Keratinocyte (primary cell): ENCODE measurements at regions not wholly inside any gene's neighbourhood (a gene's known extent, or its start where the extent isn't known, plus 50 kb on each side); places are given as distances from the start of the nearest gene placed in this dataset.

Experiments used
- EZH2 ChIP-seq: IDR thresholded peaks from one replicate; pipeline ENCODE4 v1.6.1; 2012; ENCODE audit warnings: inconsistent platforms, mild to moderate bottlenecking, low read length, moderate library complexity
- TF ChIP-seq, protein P1 (sequence below), 3 experiments: IDR thresholded peaks in 1 of 3; conservative IDR thresholded peaks in 1 of 3; optimal IDR thresholded peaks in 1 of 3; 2 replicates in 2 of 3; 3 replicates in 1 of 3; pipeline versions ENCODE3 to v1.5.1; 2011; ENCODE audit warnings: low read length in 3 of 3, mild to moderate bottlenecking in 3 of 3, moderate library complexity in 2 of 3, control low read depth in 1 of 3, inconsistent platforms in 1 of 3; ENCODE audit not compliant: insufficient read depth in 2 of 3; ENCODE audit errors: extremely low read depth in 1 of 3

DNA sequence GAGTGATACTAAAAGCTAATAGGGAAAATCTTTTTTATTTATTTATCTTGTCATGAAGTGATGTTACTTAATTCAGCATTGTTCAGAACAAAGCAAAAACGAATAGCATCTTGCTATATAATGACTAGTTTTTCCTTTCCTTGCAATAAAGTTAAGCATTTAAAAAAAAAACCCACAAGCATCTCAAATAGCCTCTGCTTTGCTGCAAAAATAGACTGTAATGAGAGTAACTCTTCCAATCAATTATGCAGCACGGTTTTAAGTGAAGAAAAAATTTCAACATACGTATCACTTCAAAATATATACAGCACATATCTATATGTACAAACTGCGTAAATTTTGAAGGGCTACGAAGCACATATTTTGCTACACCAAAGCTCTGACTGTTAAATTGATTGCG, 153.3 kb upstream of the VRK2 start:
- TF ChIP-seq, protein P1, sequence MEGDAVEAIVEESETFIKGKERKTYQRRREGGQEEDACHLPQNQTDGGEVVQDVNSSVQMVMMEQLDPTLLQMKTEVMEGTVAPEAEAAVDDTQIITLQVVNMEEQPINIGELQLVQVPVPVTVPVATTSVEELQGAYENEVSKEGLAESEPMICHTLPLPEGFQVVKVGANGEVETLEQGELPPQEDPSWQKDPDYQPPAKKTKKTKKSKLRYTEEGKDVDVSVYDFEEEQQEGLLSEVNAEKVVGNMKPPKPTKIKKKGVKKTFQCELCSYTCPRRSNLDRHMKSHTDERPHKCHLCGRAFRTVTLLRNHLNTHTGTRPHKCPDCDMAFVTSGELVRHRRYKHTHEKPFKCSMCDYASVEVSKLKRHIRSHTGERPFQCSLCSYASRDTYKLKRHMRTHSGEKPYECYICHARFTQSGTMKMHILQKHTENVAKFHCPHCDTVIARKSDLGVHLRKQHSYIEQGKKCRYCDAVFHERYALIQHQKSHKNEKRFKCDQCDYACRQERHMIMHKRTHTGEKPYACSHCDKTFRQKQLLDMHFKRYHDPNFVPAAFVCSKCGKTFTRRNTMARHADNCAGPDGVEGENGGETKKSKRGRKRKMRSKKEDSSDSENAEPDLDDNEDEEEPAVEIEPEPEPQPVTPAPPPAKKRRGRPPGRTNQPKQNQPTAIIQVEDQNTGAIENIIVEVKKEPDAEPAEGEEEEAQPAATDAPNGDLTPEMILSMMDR (optimal IDR thresholded peaks at IDR 0.05 in 1 of 3, IDR thresholded peaks at IDR 0.05 in 1 of 3, conservative IDR thresholded peaks at IDR 0.05 in 1 of 3; ENCODE audit: extremely low read depth in 1 of 3, insufficient read depth in 2 of 3, low read length in 3 of 3): no peak
- TF ChIP-seq EZH2: no peak
